Liver (tissue), 8 donors: ENCODE measurements at regions not wholly inside any gene's neighbourhood (a gene's known extent, or its start where the extent isn't known, plus 50 kb on each side); places are given as distances from the start of the nearest gene placed in this dataset.

Experiments used
- DNase-seq: peaks from one replicate; pipeline ENCODE4 v3.0.0-alpha.2; 2017; ENCODE audit warnings: low spot score
- H3K27ac ChIP-seq, 2 donors: one replicate each; pipeline ENCODE4 v1.7.0; 2013; ENCODE audit warnings: inconsistent platforms in 2 of 2, low read length in 2 of 2, control low read depth in 1 of 2, low read depth in 1 of 2, mild to moderate bottlenecking in 1 of 2
- H3K27me3 ChIP-seq, 4 donors: one replicate each; pipeline versions ENCODE4 v1.6.1 to v1.7.0; 2013; ENCODE audit warnings: low read length in 3 of 4, inconsistent platforms in 1 of 4, mild to moderate bottlenecking in 1 of 4, moderate library complexity in 1 of 4; ENCODE audit not compliant: control insufficient read depth in 4 of 4, insufficient read depth in 4 of 4
- H3K36me3 ChIP-seq, 4 donors: one replicate each; pipeline versions ENCODE4 v1.6.1 to v1.7.0; 2013; ENCODE audit warnings: low read length in 3 of 4, mild to moderate bottlenecking in 3 of 4, low read depth in 1 of 4, moderate library complexity in 1 of 4; ENCODE audit not compliant: control insufficient read depth in 4 of 4, insufficient read depth in 3 of 4
- H3K4me1 ChIP-seq, 4 donors: one replicate each; pipeline versions ENCODE4 v1.6.1 to v1.7.0; 2013; ENCODE audit warnings: low read length in 3 of 4, mild to moderate bottlenecking in 3 of 4, moderate library complexity in 1 of 4; ENCODE audit not compliant: control insufficient read depth in 4 of 4, insufficient read depth in 4 of 4
- H3K4me3 ChIP-seq, 3 donors: one replicate each; pipeline versions ENCODE4 v1.6.1 to v1.7.0; 2013; ENCODE audit warnings: low read length in 3 of 3, control low read depth in 1 of 3, low read depth in 1 of 3, mild to moderate bottlenecking in 1 of 3
- H3K9ac ChIP-seq, 2 donors: one replicate each; pipeline ENCODE4 v1.7.0; 2013; ENCODE audit warnings: low read length in 2 of 2, mild to moderate bottlenecking in 2 of 2, moderate library complexity in 2 of 2, control low read depth in 1 of 2, low read depth in 1 of 2
- H3K9me3 ChIP-seq, 4 donors: one replicate each; pipeline versions ENCODE4 v1.6.1 to v1.7.0; 2013; ENCODE audit warnings: low read length in 3 of 4; ENCODE audit not compliant: control insufficient read depth in 4 of 4
- EGR1 ChIP-seq, 2 donors: IDR thresholded peaks; 2 replicates each; pipeline ENCODE4 v1.6.1; 2016 to 2018; ENCODE audit warnings: antibody characterized with exemption in 2 of 2, low read depth in 2 of 2
- FOXA1 ChIP-seq: IDR thresholded peaks from 2 replicates; pipeline ENCODE4 v1.6.1; 2016; ENCODE audit warnings: antibody characterized with exemption
- FOXA2 ChIP-seq: IDR thresholded peaks from 2 replicates; pipeline ENCODE4 v1.6.1; 2016; ENCODE audit warnings: antibody characterized with exemption
- GABPA ChIP-seq, 2 donors: IDR thresholded peaks in 1 of 2; conservative IDR thresholded peaks in 1 of 2; 2 replicates each; pipeline ENCODE4 v1.6.1; 2016; ENCODE audit warnings: antibody characterized with exemption in 2 of 2, mild to moderate bottlenecking in 1 of 2, moderate library complexity in 1 of 2
- HNF4A ChIP-seq, 2 donors: conservative IDR thresholded peaks; 2 replicates each; pipeline ENCODE4 v1.6.1; 2016; ENCODE audit warnings: antibody characterized with exemption in 2 of 2, mild to moderate bottlenecking in 2 of 2
- HNF4G ChIP-seq: IDR thresholded peaks from 2 replicates; pipeline ENCODE4 v1.6.1; 2016; ENCODE audit warnings: antibody characterized with exemption
- JUND ChIP-seq, 2 donors: IDR thresholded peaks; 2 replicates each; pipeline ENCODE4 v1.6.1; 2016; ENCODE audit warnings: antibody characterized with exemption in 2 of 2
- NR2F2 ChIP-seq: IDR thresholded peaks from 2 replicates; pipeline ENCODE4 v1.6.1; 2016; ENCODE audit warnings: antibody characterized with exemption
- RAD21 ChIP-seq, 2 donors: IDR thresholded peaks; 2 replicates each; pipeline ENCODE4 v1.6.1; 2016; ENCODE audit warnings: antibody characterized with exemption in 2 of 2, mild to moderate bottlenecking in 2 of 2
- RXRA ChIP-seq, 2 donors: IDR thresholded peaks; 2 replicates each; pipeline ENCODE4 v1.6.1; 2017 to 2018; ENCODE audit warnings: antibody characterized with exemption in 2 of 2, mild to moderate bottlenecking in 1 of 2
- SP1 ChIP-seq: IDR thresholded peaks from 2 replicates; pipeline ENCODE4 v1.6.1; 2018; ENCODE audit warnings: antibody characterized with exemption, mild to moderate bottlenecking
- TAF1 ChIP-seq: conservative IDR thresholded peaks from 2 replicates; pipeline ENCODE4 v1.6.1; 2016; ENCODE audit warnings: antibody characterized with exemption, mild to moderate bottlenecking
- YY1 ChIP-seq: IDR thresholded peaks from 2 replicates; pipeline ENCODE4 v1.6.1; 2016; ENCODE audit warnings: antibody characterized with exemption, mild to moderate bottlenecking
- WGBS: extraction: QIAGEN DNeasy Blood & Tissue Kit; methylation state at CpG from one replicate; pipeline ENCODE4 v1.1.7; 2013; 5-methylcytosine and 5-hydroxymethylcytosine counted together
- TF ChIP-seq, protein P1 (sequence below): IDR thresholded peaks from 2 replicates; pipeline ENCODE4 v1.6.1; 2016; ENCODE audit warnings: antibody characterized with exemption
- TF ChIP-seq, protein P2 (sequence below): fragments of 150-350 bp; IDR thresholded peaks from 2 replicates; pipeline ENCODE4 v1.5.1; 2017; ENCODE audit warnings: improper control_type of control experiment, low read depth, low read length; ENCODE audit not compliant: missing input control
- TF ChIP-seq, protein P3 (sequence below): IDR thresholded peaks from 2 replicates; pipeline ENCODE4 v1.6.1; 2016; ENCODE audit warnings: antibody characterized with exemption
- TF ChIP-seq, protein P4 (sequence below): IDR thresholded peaks from 2 replicates; pipeline ENCODE4 v1.6.1; 2016; ENCODE audit warnings: antibody characterized with exemption
- TF ChIP-seq, protein P5 (sequence below): IDR thresholded peaks from 2 replicates; pipeline ENCODE4 v1.6.1; 2016; ENCODE audit warnings: antibody characterized with exemption, mild to moderate bottlenecking
- donor health status: healthy.
- donor health status: healthy.
- donor health status: healthy.
- donor health status: healthy.
- donor health status: healthy.

DNA sequence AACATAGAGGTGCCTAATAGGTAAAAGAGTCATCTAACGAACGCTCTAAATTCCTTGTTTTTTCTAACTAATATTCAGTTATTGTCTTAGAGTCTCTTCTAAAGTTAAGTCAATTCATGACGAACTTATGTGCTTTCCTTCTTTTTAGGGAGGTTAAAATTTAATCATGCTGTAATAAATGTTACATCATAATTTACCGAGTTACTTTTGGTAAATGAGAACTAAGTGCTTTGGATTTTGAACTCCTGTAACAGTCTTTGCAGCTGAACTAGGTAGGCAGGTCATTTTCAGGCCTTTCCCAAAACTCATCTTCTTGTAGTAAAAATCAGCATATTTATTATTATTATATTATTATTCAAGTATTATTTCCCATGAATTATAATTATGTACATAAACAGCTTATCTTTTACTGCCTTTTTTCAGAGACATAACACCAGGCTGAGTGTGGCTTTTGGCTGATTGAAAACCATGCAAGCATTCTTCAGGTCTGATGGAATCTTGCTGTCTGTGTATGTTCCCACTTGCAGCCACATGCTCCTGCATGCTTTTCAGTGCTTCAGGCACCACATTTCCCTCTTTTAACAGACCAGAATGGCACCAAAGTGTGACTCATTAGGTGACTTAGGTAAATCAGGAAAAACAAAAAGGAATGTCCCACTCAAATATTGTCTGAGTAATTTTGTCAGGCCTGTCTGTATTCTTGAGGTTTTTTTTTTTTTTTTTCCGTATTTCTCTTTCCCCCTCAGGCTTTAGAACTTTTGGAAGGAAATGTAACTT is 81.0 kb upstream of the CD55 start:
- TF ChIP-seq YY1 = peak; percentile 40
- TF ChIP-seq, protein P1, sequence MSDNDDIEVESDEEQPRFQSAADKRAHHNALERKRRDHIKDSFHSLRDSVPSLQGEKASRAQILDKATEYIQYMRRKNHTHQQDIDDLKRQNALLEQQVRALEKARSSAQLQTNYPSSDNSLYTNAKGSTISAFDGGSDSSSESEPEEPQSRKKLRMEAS = peak; percentile 61
- no peak for TF ChIP-seq FOXA2
- TF ChIP-seq HNF4A (conservative IDR thresholded peaks at IDR 0.05) = peak; percentile 92
- TF ChIP-seq EGR1 (IDR thresholded peaks at IDR 0.05; ENCODE audit: low read depth in 2 of 2) = peak in 1 of 2 donors; percentile 56
- TF ChIP-seq HNF4G = peak; percentile 46
- TF ChIP-seq NR2F2 = peak; percentile 21
- TF ChIP-seq JUND (IDR thresholded peaks at IDR 0.05) = peak in 1 of 2 donors; percentile 87
- TF ChIP-seq RXRA (IDR thresholded peaks at IDR 0.05) = peak; percentile 81 to 92
- TF ChIP-seq, protein P2, sequence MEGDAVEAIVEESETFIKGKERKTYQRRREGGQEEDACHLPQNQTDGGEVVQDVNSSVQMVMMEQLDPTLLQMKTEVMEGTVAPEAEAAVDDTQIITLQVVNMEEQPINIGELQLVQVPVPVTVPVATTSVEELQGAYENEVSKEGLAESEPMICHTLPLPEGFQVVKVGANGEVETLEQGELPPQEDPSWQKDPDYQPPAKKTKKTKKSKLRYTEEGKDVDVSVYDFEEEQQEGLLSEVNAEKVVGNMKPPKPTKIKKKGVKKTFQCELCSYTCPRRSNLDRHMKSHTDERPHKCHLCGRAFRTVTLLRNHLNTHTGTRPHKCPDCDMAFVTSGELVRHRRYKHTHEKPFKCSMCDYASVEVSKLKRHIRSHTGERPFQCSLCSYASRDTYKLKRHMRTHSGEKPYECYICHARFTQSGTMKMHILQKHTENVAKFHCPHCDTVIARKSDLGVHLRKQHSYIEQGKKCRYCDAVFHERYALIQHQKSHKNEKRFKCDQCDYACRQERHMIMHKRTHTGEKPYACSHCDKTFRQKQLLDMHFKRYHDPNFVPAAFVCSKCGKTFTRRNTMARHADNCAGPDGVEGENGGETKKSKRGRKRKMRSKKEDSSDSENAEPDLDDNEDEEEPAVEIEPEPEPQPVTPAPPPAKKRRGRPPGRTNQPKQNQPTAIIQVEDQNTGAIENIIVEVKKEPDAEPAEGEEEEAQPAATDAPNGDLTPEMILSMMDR = no peak
- TF ChIP-seq RAD21 (IDR thresholded peaks at IDR 0.05) = peak; percentile 14 to 18
- TF ChIP-seq, protein P3, sequence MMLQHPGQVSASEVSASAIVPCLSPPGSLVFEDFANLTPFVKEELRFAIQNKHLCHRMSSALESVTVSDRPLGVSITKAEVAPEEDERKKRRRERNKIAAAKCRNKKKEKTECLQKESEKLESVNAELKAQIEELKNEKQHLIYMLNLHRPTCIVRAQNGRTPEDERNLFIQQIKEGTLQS = peak; percentile 62
- TF ChIP-seq, protein P4, sequence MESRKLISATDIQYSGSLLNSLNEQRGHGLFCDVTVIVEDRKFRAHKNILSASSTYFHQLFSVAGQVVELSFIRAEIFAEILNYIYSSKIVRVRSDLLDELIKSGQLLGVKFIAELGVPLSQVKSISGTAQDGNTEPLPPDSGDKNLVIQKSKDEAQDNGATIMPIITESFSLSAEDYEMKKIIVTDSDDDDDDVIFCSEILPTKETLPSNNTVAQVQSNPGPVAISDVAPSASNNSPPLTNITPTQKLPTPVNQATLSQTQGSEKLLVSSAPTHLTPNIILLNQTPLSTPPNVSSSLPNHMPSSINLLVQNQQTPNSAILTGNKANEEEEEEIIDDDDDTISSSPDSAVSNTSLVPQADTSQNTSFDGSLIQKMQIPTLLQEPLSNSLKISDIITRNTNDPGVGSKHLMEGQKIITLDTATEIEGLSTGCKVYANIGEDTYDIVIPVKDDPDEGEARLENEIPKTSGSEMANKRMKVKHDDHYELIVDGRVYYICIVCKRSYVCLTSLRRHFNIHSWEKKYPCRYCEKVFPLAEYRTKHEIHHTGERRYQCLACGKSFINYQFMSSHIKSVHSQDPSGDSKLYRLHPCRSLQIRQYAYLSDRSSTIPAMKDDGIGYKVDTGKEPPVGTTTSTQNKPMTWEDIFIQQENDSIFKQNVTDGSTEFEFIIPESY = peak; percentile 73
- TF ChIP-seq, protein P5, sequence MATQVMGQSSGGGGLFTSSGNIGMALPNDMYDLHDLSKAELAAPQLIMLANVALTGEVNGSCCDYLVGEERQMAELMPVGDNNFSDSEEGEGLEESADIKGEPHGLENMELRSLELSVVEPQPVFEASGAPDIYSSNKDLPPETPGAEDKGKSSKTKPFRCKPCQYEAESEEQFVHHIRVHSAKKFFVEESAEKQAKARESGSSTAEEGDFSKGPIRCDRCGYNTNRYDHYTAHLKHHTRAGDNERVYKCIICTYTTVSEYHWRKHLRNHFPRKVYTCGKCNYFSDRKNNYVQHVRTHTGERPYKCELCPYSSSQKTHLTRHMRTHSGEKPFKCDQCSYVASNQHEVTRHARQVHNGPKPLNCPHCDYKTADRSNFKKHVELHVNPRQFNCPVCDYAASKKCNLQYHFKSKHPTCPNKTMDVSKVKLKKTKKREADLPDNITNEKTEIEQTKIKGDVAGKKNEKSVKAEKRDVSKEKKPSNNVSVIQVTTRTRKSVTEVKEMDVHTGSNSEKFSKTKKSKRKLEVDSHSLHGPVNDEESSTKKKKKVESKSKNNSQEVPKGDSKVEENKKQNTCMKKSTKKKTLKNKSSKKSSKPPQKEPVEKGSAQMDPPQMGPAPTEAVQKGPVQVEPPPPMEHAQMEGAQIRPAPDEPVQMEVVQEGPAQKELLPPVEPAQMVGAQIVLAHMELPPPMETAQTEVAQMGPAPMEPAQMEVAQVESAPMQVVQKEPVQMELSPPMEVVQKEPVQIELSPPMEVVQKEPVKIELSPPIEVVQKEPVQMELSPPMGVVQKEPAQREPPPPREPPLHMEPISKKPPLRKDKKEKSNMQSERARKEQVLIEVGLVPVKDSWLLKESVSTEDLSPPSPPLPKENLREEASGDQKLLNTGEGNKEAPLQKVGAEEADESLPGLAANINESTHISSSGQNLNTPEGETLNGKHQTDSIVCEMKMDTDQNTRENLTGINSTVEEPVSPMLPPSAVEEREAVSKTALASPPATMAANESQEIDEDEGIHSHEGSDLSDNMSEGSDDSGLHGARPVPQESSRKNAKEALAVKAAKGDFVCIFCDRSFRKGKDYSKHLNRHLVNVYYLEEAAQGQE = peak; percentile 77
- TF ChIP-seq TAF1 = peak; percentile 73
- no peak for TF ChIP-seq GABPA (IDR thresholded peaks at IDR 0.05 in 1 of 2, conservative IDR thresholded peaks at IDR 0.05 in 1 of 2)
- TF ChIP-seq SP1 = peak; percentile 66
- TF ChIP-seq FOXA1 = no peak
- peaks cover 0 to 31% (median 13%) of the 10 kb centered on the region in 4 donors for H3K4me1 ChIP-seq
- H3K9me3 ChIP-seq = no peaks in the 10 kb centered on the region
- peak overlapping the region in 1 of 2 donors; percentile 92 for H3K9ac ChIP-seq
- no peaks in the 10 kb centered on the region for H3K36me3 ChIP-seq
- H3K27me3 ChIP-seq = no peaks in the 10 kb centered on the region
- peak overlapping the region; percentile 92 to 97 for H3K27ac ChIP-seq
- H3K4me3 ChIP-seq = peak overlapping the region in 1 of 3 donors; percentile 26
- 32% methylated on average over 5 of the region's 5 CpGs for WGBS
- no peak for DNase-seq
